GM18870 (cell line): ENCODE measurements at regions not wholly inside any gene's neighbourhood (a gene's known extent, or its start where the extent isn't known, plus 50 kb on each side); places are given as distances from the start of the nearest gene placed in this dataset.

Experiments used
- ATAC-seq: cut with Tn5 transposase; IDR thresholded peaks from one replicate; pipeline ENCODE4 v1.9.1; 2021; ENCODE audit warnings: moderate library complexity; ENCODE audit not compliant: unreplicated experiment

- no peak for ATAC-seq
Measured at GRCh38 chr22:27133681-27134314, 476.4 kb downstream of the MIAT start.

GRCh38 chr22:27134315-27134701 is 476.9 kb downstream of the MIAT start:
- ATAC-seq, result no peak

- no peak for ATAC-seq
Measured at GRCh38 chr22:27135031-27135981, 477.9 kb downstream of the MIAT start.

GRCh38 chr22:27136596-27136995 is 479.2 kb downstream of the MIAT start:
- ATAC-seq, result no peak

GRCh38 chr22:27137871-27138337 is 480.5 kb downstream of the MIAT start:
- no peak for ATAC-seq

GRCh38 chr22:27138471-27138870 is 481.1 kb downstream of the MIAT start:
- no peak for ATAC-seq

GRCh38 chr22:27139935-27140511 is 482.6 kb downstream of the MIAT start:
- no peak for ATAC-seq

GRCh38 chr22:27142286-27142685 is 484.9 kb downstream of the MIAT start:
- ATAC-seq, result no peak

GRCh38 chr22:27144321-27144720 is 486.9 kb downstream of the MIAT start:
- no peak for ATAC-seq

GRCh38 chr22:27146866-27147633 is 489.7 kb downstream of the MIAT start:
- ATAC-seq, result no peak

GRCh38 chr22:27148055-27148454 is 490.7 kb downstream of the MIAT start:
- ATAC-seq, result no peak

GRCh38 chr22:27148886-27149470 is 491.6 kb downstream of the MIAT start:
- no peak for ATAC-seq

- no peak for ATAC-seq
Measured at GRCh38 chr22:27149921-27150543, 492.6 kb downstream of the MIAT start.

- no peak for ATAC-seq
Measured at GRCh38 chr22:27150544-27150941, 493.2 kb downstream of the MIAT start.

GRCh38 chr22:27151407-27151806 is 494.0 kb downstream of the MIAT start:
- ATAC-seq, result no peak

GRCh38 chr22:27152033-27152432 is 494.6 kb downstream of the MIAT start:
- ATAC-seq, result no peak

GRCh38 chr22:27152883-27153282 is 495.5 kb downstream of the MIAT start:
- ATAC-seq, result no peak

- ATAC-seq, result no peak
Measured at GRCh38 chr22:27153386-27153785, 496.0 kb downstream of the MIAT start.

GRCh38 chr22:27154717-27155116 is 497.3 kb downstream of the MIAT start:
- ATAC-seq, result no peak

GRCh38 chr22:27156821-27157489 is 499.6 kb downstream of the MIAT start:
- ATAC-seq, result no peak
